PC-9 (cell line): ENCODE measurements at regions not wholly inside any gene's neighbourhood (a gene's known extent, or its start where the extent isn't known, plus 50 kb on each side); places are given as distances from the start of the nearest gene placed in this dataset.

Experiments used
- BruUV-seq: library from RNA; stranded (reverse); fragments of 400-500 nt; replicated peaks from 2 replicates; lab custom pipeline; 2021; lab: Mats Ljungman, UMichigan
- CTCF ChIA-PET: fragments of 300-600 bp; sonication (Branson Sonifier 250); formaldehyde crosslinking; loops from one replicate; lab custom pipeline; 2022; ENCODE audit warnings: antibody characterized with exemption; lab: Charles Lee
- POLR2A ChIA-PET: fragments of 300-600 bp; sonication (Branson Sonifier 250); formaldehyde crosslinking; loops from one replicate; lab custom pipeline; 2022; ENCODE audit warnings: antibody characterized with exemption; ENCODE audit not compliant: unreplicated experiment; lab: Charles Lee
- DNase-seq, 2 experiments: peaks; one replicate each; pipeline versions ENCODE4 v3.0.0 to v3.0.0-alpha.2; 2015 to 2022; ENCODE audit warnings: mixed read lengths in 1 of 2
- H2AFZ ChIP-seq: fragments of 200-600 bp; sonication (generic); 2 replicates; pipeline ENCODE4 v1.8.1; 2017; ENCODE audit warnings: antibody characterized with exemption
- H3F3A ChIP-seq: fragments of 200-600 bp; sonication (generic); 2 replicates; pipeline ENCODE4 v1.8.1; 2017; ENCODE audit warnings: antibody characterized with exemption, mild to moderate bottlenecking, low read depth; ENCODE audit not compliant: insufficient read depth
- H3K27ac ChIP-seq: fragments of 200-600 bp; sonication (generic); 2 replicates; pipeline ENCODE4 v1.6.1; 2016; ENCODE audit warnings: mixed run types
- H3K27me3 ChIP-seq: fragments of 200-600 bp; sonication (generic); 2 replicates; pipeline ENCODE4 v1.6.1; 2016; ENCODE audit warnings: low read depth, mixed run types; ENCODE audit not compliant: insufficient read depth
- H3K36me3 ChIP-seq: fragments of 200-600 bp; sonication (generic); 2 replicates; pipeline ENCODE4 v1.6.1; 2016; ENCODE audit warnings: low read depth, mixed run types
- H3K4me1 ChIP-seq: fragments of 200-600 bp; sonication (generic); replicated peaks from 2 replicates; pipeline ENCODE4 v1.6.1; 2016; ENCODE audit warnings: mixed run types; ENCODE audit not compliant: insufficient read depth
- H3K4me2 ChIP-seq: fragments of 200-600 bp; sonication (generic); 2 replicates; pipeline ENCODE4 v1.6.1; 2017; ENCODE audit warnings: mixed run types
- H3K4me3 ChIP-seq: fragments of 200-600 bp; sonication (generic); 2 replicates; pipeline ENCODE4 v1.6.1; 2016; ENCODE audit warnings: mixed run types
- H3K79me2 ChIP-seq: fragments of 200-600 bp; sonication (generic); 2 replicates; pipeline ENCODE4 v1.6.1; 2017; ENCODE audit warnings: low read depth, mixed run types
- H3K9me2 ChIP-seq: fragments of 200-600 bp; sonication (generic); 2 replicates; pipeline ENCODE4 v1.8.1; 2017; ENCODE audit warnings: mild to moderate bottlenecking; ENCODE audit not compliant: insufficient read depth
- H3K9me3 ChIP-seq: fragments of 200-600 bp; sonication (generic); 2 replicates; pipeline ENCODE4 v1.8.1; 2016; ENCODE audit warnings: low read depth; ENCODE audit not compliant: insufficient read depth
- H4K20me1 ChIP-seq: fragments of 200-600 bp; sonication (generic); 2 replicates; pipeline ENCODE4 v1.8.1; 2017; ENCODE audit not compliant: insufficient read depth
- EZH2 ChIP-seq: fragments of 200-600 bp; sonication (generic); IDR thresholded peaks from 2 replicates; pipeline ENCODE4 v1.8.0; 2017; ENCODE audit warnings: antibody characterized with exemption, low read depth
- intact Hi-C: fragments of 100-400 bp; cut with micrococcal nuclease; formaldehyde crosslinking; loops from one replicate; pipeline ENCODE4 v1.10.0; 2022; ENCODE audit not compliant: unreplicated experiment
- TF ChIP-seq, protein P1 (sequence below): fragments of 200-600 bp; sonication (generic); conservative IDR thresholded peaks from 2 replicates; pipeline ENCODE4 v1.6.1; 2017; ENCODE audit warnings: mixed run types, antibody characterized with exemption, mild to moderate bottlenecking, moderate library complexity

DNA sequence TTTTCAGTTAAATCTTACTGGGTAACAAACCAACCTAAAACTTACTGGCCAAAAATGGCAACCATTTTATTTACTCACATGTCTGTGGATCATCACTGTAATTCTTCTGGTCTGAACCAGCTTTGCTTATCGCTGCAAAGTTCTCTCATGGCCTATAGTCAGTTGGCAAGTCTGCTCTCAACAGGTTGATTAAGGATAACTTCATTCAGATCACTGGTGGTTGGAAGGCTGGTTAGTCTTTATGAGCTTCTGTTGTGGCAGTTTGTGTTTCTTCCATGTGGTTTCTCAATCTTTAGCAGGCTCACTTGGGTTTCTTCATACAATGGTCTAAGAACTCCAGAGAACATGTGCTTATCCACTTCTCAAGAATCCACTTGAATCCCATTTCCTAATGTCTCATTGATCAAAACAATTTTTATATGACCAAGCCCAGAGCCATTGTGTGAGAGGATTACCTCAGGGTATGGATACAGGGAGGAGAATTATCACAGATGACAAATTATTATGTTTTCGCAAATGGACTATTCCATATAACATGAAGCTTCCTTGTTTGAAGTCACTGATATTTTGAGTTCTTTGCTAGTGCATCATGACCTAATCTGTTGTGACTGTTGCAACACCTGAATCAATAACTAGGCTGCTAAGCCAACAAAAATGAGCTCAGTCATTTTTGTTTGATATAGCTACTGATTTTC, 155.4 kb upstream of the BMP2 start:
- Histone ChIP-seq H3K27ac (peak overlapping the region; percentile 70), H3K27me3 (no peaks in the 10 kb centered on the region), H3K4me3 (no peak overlapping the region), H3K36me3 (no peaks in the 10 kb centered on the region), H3K4me1 (peaks cover 25% of the 10 kb centered on the region), H3K4me2 (no peak overlapping the region), H3K79me2 (no peaks in the 10 kb centered on the region), H3F3A (peaks cover 8% of the 10 kb centered on the region; the same call in 1 of the 2 replicates), H3K9me3 (no peaks in the 10 kb centered on the region), H2AFZ (no peak overlapping the region), H4K20me1 (no peaks in the 10 kb centered on the region; the same call in 1 of the 2 replicates), H3K9me2 (no peaks in the 10 kb centered on the region)
- POLR2A ChIA-PET: interaction anchor here (0.7 kb wide), 1 partner anchor 1239 kb away, joined by 5 read pairs; no protein-coding TSS in a partner anchor
- TF ChIP-seq, protein P1, sequence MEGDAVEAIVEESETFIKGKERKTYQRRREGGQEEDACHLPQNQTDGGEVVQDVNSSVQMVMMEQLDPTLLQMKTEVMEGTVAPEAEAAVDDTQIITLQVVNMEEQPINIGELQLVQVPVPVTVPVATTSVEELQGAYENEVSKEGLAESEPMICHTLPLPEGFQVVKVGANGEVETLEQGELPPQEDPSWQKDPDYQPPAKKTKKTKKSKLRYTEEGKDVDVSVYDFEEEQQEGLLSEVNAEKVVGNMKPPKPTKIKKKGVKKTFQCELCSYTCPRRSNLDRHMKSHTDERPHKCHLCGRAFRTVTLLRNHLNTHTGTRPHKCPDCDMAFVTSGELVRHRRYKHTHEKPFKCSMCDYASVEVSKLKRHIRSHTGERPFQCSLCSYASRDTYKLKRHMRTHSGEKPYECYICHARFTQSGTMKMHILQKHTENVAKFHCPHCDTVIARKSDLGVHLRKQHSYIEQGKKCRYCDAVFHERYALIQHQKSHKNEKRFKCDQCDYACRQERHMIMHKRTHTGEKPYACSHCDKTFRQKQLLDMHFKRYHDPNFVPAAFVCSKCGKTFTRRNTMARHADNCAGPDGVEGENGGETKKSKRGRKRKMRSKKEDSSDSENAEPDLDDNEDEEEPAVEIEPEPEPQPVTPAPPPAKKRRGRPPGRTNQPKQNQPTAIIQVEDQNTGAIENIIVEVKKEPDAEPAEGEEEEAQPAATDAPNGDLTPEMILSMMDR: no peak
- no peak for TF ChIP-seq EZH2
- BruUV-seq: no TSS peak
- CTCF ChIA-PET: no interaction called here
- DNase-seq: no peak
- intact Hi-C loops: no loop called here

DNA sequence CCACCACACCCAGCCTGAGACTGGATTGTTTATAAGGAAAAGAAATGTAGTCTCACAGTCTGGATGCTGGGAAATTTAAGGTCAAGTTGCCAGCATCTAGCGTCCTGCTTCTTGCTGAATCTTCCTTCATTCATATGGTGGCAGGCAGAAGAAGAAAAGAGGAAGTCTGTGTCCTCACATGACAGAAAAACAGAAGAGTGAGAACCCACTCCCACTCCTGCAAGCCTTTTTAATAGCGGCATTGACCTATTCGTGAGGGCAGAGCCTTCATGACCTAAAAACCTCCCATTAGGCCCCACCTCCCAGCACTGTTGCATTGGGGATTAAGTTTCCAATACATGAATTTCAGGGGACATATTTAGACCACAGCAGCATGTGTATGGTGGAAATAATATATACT, 160.8 kb upstream of the BMP2 start:
- Histone ChIP-seq H3K9me2 (no peaks in the 10 kb centered on the region), H3K27me3 (peaks cover 5% of the 10 kb centered on the region; the same call in 1 of the 2 replicates)

GRCh38 chr20:6605055-6605935, 162.2 kb upstream of the BMP2 start:
- Histone ChIP-seq H3K27me3 (peaks cover 7% of the 10 kb centered on the region; the same call in 1 of the 2 replicates), H3F3A (no peaks in the 10 kb centered on the region), H3K4me1 (no peaks in the 10 kb centered on the region), H2AFZ (no peak overlapping the region), H3K36me3 (no peaks in the 10 kb centered on the region), H3K79me2 (no peaks in the 10 kb centered on the region), H4K20me1 (no peaks in the 10 kb centered on the region), H3K9me3 (no peaks in the 10 kb centered on the region), H3K27ac (no peak overlapping the region), H3K4me2 (no peak overlapping the region), H3K4me3 (no peak overlapping the region), H3K9me2 (no peaks in the 10 kb centered on the region)
- DNase-seq: no peak
- TF ChIP-seq, protein P1: no peak
- TF ChIP-seq EZH2: no peak
- no TSS peak for BruUV-seq
- ChIA-PET CTCF (no interaction called here), POLR2A (no interaction called here)
- intact Hi-C loops: no loop called here

More for the DNA sequence above, 160.8 kb upstream of the BMP2 start:
- Histone ChIP-seq H3F3A (no peaks in the 10 kb centered on the region), H3K4me1 (no peaks in the 10 kb centered on the region), H3K4me3 (no peak overlapping the region), H3K36me3 (no peaks in the 10 kb centered on the region), H3K27ac (no peak overlapping the region), H4K20me1 (no peaks in the 10 kb centered on the region), H3K79me2 (no peaks in the 10 kb centered on the region), H2AFZ (no peak overlapping the region), H3K4me2 (no peak overlapping the region), H3K9me3 (no peaks in the 10 kb centered on the region)
- TF ChIP-seq EZH2: no peak
- TF ChIP-seq, protein P1: no peak
- intact Hi-C loops: no loop called here
- no TSS peak for BruUV-seq
- CTCF ChIA-PET: no interaction called here
- no peak for DNase-seq
- POLR2A ChIA-PET: no interaction called here
